Thyroid gland (tissue), 4 donors: ENCODE measurements at regions not wholly inside any gene's neighbourhood (a gene's known extent, or its start where the extent isn't known, plus 50 kb on each side); places are given as distances from the start of the nearest gene placed in this dataset.

ENCODE experiments used
- POLR2A ChIP-seq, 2 donors: fragments of 450-650 bp; IDR thresholded peaks; one replicate each; pipeline ENCODE4 v1.6.1; 2017; ENCODE audit warnings: antibody characterized with exemption in 2 of 2, mild to moderate bottlenecking in 2 of 2, moderate library complexity in 1 of 2
- TF ChIP-seq, protein P1 (sequence below), 6 experiments: fragments of 200-600 bp in 3 of 6; fragments of 450-650 bp in 3 of 6; sonication (generic) in 3 of 6; IDR thresholded peaks; one replicate each; pipeline ENCODE4 v1.5.1; 2016 to 2019; ENCODE audit warnings: antibody characterized with exemption in 6 of 6, mild to moderate bottlenecking in 2 of 6, inconsistent platforms in 1 of 6, moderate library complexity in 1 of 6

- TF ChIP-seq POLR2A (IDR thresholded peaks at IDR 0.05), result no peak
- TF ChIP-seq, protein P1, sequence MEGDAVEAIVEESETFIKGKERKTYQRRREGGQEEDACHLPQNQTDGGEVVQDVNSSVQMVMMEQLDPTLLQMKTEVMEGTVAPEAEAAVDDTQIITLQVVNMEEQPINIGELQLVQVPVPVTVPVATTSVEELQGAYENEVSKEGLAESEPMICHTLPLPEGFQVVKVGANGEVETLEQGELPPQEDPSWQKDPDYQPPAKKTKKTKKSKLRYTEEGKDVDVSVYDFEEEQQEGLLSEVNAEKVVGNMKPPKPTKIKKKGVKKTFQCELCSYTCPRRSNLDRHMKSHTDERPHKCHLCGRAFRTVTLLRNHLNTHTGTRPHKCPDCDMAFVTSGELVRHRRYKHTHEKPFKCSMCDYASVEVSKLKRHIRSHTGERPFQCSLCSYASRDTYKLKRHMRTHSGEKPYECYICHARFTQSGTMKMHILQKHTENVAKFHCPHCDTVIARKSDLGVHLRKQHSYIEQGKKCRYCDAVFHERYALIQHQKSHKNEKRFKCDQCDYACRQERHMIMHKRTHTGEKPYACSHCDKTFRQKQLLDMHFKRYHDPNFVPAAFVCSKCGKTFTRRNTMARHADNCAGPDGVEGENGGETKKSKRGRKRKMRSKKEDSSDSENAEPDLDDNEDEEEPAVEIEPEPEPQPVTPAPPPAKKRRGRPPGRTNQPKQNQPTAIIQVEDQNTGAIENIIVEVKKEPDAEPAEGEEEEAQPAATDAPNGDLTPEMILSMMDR (IDR thresholded peaks at IDR 0.05), result no peak
Measured at GRCh38 chr15:96261575-96262034, 68.9 kb upstream of the NR2F2 start.
